HFF-Myc (cell line): ENCODE measurements at regions not wholly inside any gene's neighbourhood (a gene's known extent, or its start where the extent isn't known, plus 50 kb on each side); places are given as distances from the start of the nearest gene placed in this dataset.

ENCODE experiments used
- DNase-seq: peaks from one replicate; pipeline ENCODE4 v3.0.0-alpha.2; 2011; ENCODE audit warnings: low read depth; ENCODE audit errors: extremely low read depth
- H3K4me3 ChIP-seq: replicated peaks from 2 replicates; pipeline ENCODE4 v1.5.1; 2011; ENCODE audit warnings: low read depth, mild to moderate bottlenecking, control low read depth, low read length
- TF ChIP-seq, protein P1 (sequence below): IDR thresholded peaks from 2 replicates; pipeline ENCODE4 v1.5.1; 2012; ENCODE audit warnings: mild to moderate bottlenecking, low read depth, low read length, control low read depth; ENCODE audit errors: missing control alignments

- no peak overlapping the region for H3K4me3 ChIP-seq
- DNase-seq: no peak
- TF ChIP-seq, protein P1, sequence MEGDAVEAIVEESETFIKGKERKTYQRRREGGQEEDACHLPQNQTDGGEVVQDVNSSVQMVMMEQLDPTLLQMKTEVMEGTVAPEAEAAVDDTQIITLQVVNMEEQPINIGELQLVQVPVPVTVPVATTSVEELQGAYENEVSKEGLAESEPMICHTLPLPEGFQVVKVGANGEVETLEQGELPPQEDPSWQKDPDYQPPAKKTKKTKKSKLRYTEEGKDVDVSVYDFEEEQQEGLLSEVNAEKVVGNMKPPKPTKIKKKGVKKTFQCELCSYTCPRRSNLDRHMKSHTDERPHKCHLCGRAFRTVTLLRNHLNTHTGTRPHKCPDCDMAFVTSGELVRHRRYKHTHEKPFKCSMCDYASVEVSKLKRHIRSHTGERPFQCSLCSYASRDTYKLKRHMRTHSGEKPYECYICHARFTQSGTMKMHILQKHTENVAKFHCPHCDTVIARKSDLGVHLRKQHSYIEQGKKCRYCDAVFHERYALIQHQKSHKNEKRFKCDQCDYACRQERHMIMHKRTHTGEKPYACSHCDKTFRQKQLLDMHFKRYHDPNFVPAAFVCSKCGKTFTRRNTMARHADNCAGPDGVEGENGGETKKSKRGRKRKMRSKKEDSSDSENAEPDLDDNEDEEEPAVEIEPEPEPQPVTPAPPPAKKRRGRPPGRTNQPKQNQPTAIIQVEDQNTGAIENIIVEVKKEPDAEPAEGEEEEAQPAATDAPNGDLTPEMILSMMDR: no peak
Measured at GRCh38 chr7:67940400-67940799, 943.8 kb downstream of the TYW1 start.

GRCh38 chr7:67947191-67947590, 950.6 kb downstream of the TYW1 start:
- TF ChIP-seq, protein P1: no peak
- no peak for DNase-seq
- H3K4me3 ChIP-seq: no peak overlapping the region

DNA sequence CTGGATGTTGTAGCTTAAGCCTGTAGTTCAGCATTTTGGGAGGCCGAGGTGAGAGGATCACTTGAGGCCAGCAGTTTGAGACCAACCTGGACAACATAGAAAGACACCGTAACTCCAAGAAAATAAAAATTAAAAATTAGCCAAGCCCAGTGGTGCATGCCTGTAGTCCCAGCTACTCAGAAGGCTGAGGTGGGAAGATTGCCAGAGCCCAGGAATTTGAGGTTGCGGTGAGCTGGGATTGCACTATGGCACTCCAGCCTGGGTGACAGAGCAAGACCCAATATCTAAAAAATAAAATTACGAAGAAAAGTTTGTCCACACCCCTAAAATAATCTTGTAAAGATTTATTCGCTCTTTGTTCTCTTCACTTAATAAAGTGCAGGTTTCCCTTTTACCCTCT, 951.0 kb downstream of the TYW1 start:
- TF ChIP-seq, protein P1: no peak
- DNase-seq: no peak
- no peak overlapping the region for H3K4me3 ChIP-seq

DNA sequence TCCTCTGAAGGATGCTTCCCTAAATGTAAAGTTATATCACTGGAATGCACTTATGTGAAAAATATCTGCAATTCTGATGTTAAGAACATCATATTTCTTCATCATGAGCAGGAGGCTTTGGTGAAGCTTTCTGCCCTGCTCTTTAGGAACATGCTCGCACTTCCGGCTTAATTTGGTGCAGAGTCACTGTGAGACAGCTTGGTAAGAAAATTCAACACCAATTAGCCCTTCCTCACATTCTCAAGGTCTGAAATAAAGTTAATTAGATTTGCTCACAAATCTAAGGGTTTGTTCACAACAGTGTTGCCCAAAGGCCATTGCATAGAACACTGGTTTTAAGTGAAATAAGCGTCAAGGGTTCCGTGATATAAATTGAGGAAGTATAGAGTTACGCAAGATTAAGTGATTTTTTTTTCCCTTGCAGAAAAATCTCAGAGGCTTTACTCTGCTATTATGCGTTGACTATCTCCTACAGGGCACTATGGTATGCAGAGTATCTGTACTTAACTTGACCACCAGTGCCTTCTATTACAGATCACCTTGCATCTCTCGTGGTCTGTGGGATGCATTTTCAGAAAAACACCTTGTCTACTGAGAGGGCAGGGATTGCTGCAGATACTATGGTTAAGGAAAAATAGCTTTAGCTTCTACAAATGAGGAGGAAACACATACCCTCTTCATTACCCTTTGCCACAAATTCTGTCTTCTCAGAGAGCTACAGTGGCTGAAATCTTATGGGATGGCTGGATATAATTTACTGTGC, 953.9 kb downstream of the TYW1 start:
- no peak for DNase-seq
- no peak overlapping the region for H3K4me3 ChIP-seq
- TF ChIP-seq, protein P1: no peak

DNA sequence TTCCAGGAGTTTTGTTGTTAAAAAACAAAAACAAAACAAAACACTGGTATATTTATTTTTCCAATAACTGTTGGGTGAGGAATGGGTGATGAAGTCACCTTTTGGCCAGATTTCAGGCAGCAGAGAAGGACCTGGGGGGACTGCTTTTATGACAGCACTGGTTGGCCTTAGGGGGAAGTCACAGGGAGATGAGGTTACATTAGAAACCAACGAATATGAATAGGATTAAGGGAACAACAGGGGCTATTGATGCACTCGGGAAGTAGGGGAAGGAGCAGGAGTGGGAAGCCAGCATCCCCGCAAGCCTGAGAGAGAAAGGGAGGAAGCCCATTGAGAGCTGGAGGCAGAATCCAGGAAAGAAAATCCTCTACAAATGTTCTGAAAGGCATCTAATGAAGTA, 958.4 kb downstream of the TYW1 start:
- H3K4me3 ChIP-seq: no peak overlapping the region
- no peak for DNase-seq
- TF ChIP-seq, protein P1: no peak

DNA sequence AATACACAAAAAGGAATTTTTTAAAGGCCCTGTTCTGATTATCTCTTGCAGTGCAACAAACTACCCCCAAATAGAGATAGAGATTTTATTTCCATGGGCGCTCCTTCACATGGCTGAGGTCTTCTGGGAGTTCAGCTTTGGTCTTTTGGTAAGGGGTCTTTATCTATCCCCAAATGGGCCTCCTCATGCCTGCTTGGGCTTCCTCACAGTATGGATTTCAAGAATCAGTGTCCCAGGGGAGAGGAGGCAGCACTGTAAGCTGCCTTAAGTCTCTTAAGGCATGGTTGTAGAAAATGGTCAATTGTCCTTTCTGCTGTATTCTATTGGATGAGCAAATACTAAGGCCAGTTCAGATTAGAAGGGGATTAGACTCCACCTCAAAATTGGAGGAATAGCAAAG, 966.2 kb downstream of the TYW1 start:
- TF ChIP-seq, protein P1: no peak
- no peak for DNase-seq
- no peak overlapping the region for H3K4me3 ChIP-seq

- no peak for DNase-seq
- TF ChIP-seq, protein P1: no peak
- no peak overlapping the region for H3K4me3 ChIP-seq
Measured at GRCh38 chr7:67976490-67976889, 979.9 kb downstream of the TYW1 start.
